ENCODE measurements at regions not wholly inside any gene's neighbourhood (a gene's known extent, or its start where the extent isn't known, plus 50 kb on each side); places are given as distances from the start of the nearest gene placed in this dataset.

GRCh38 chr18:24935896-24936295, 416.1 kb downstream of the ZNF521 start:
- no peaks in the 10 kb centered on the region for H3K36me3 ChIP-seq (ENCODE audit: insufficient read depth, low read length)
- H3K9me3 ChIP-seq (replicated peaks; ENCODE audit: low read length): no peaks in the 10 kb centered on the region
- H3K4me3 ChIP-seq (ENCODE audit: low read length): no peak overlapping the region
- no peak overlapping the region for H3K9ac ChIP-seq (ENCODE audit: low read depth, low read length)
- no peak overlapping the region for H3K4me2 ChIP-seq (ENCODE audit: low read length)
- H3K27me3 ChIP-seq (ENCODE audit: control insufficient read depth, insufficient read depth, low read length): peaks cover 3% of the 10 kb centered on the region
- H3K4me1 ChIP-seq (ENCODE audit: control insufficient read depth, insufficient read depth, low read length): peaks cover 5% of the 10 kb centered on the region

GRCh38 chr18:24936691-24937090, 415.3 kb downstream of the ZNF521 start:
- Histone ChIP-seq H3K9me3 (replicated peaks; ENCODE audit: low read length) (no peaks in the 10 kb centered on the region), H3K27me3 (ENCODE audit: control insufficient read depth, insufficient read depth, low read length) (peaks cover 3% of the 10 kb centered on the region), H3K4me1 (ENCODE audit: control insufficient read depth, insufficient read depth, low read length) (peaks cover 5% of the 10 kb centered on the region), H3K36me3 (ENCODE audit: insufficient read depth, low read length) (no peaks in the 10 kb centered on the region), H3K4me2 (ENCODE audit: low read length) (no peak overlapping the region), H3K4me3 (ENCODE audit: low read length) (no peak overlapping the region), H3K9ac (ENCODE audit: low read depth, low read length) (no peak overlapping the region)

DNA sequence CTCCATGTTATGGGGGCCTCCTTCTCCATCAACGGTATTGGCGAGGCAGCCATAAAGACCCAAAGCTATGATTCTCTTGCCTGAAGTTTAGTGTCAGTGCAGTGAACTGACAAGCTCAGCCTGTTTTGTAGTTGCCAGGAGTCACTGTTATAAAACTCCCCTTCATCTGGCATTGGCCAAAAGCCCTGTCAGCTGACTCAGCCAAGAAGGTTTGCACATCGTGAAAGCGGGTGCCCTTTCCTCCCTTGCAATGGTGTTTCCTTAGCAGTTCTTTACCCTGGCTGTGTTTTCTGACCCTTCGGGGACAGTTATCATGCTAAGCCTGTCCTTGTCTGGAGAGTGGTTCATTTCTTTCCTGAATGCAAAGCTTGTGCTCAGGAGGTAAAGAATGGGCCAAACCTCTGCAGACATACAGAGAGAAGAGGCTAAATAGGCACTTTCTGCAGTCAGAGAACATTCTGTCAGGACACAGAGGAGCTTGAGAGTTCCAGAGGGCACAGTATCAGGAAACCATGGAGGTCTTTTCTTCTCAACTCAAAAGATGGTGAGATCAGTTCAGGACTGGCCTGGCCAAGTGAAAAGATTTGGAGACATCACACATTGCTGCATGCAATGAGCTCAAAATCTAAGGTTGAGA, 414.2 kb downstream of the ZNF521 start:
- Histone ChIP-seq H3K27me3 (ENCODE audit: control insufficient read depth, insufficient read depth, low read length) (peaks cover 3% of the 10 kb centered on the region), H3K9me3 (replicated peaks; ENCODE audit: low read length) (no peaks in the 10 kb centered on the region), H3K4me1 (ENCODE audit: control insufficient read depth, insufficient read depth, low read length) (peaks cover 5% of the 10 kb centered on the region), H3K4me2 (ENCODE audit: low read length) (no peak overlapping the region), H3K36me3 (ENCODE audit: insufficient read depth, low read length) (no peaks in the 10 kb centered on the region), H3K9ac (ENCODE audit: low read depth, low read length) (no peak overlapping the region), H3K4me3 (ENCODE audit: low read length) (no peak overlapping the region)

DNA sequence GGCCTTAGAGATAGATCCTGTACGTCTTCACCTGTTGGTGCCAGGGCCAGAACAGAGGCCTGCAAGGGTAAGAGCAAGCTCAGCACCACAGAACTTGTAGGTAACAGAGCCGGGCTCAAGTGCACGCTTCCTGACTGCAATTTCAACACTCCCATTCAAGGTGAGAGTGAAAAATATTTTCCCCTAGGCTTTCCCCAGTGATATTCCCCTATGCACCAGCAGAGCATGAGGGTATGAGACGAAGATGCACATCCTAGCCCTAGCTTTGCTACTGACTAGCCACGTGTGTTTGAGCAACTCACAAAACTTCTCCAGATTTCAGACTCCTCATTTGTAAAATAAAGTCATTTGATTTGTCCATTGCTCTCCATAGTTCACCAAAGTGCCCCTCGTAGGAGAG, 411.6 kb downstream of the ZNF521 start:
- Histone ChIP-seq H3K4me3 (ENCODE audit: low read length) (no peak overlapping the region), H3K27me3 (ENCODE audit: control insufficient read depth, insufficient read depth, low read length) (peaks cover 3% of the 10 kb centered on the region), H3K36me3 (ENCODE audit: insufficient read depth, low read length) (no peaks in the 10 kb centered on the region), H3K9ac (ENCODE audit: low read depth, low read length) (no peak overlapping the region), H3K4me1 (ENCODE audit: control insufficient read depth, insufficient read depth, low read length) (peaks cover 5% of the 10 kb centered on the region), H3K4me2 (ENCODE audit: low read length) (no peak overlapping the region), H3K9me3 (replicated peaks; ENCODE audit: low read length) (no peaks in the 10 kb centered on the region)

GRCh38 chr18:24941174-24941951, 410.6 kb downstream of the ZNF521 start:
- Histone ChIP-seq H3K9ac (ENCODE audit: low read depth, low read length) (no peak overlapping the region), H3K36me3 (ENCODE audit: insufficient read depth, low read length) (no peaks in the 10 kb centered on the region), H3K4me3 (ENCODE audit: low read length) (no peak overlapping the region), H3K4me2 (ENCODE audit: low read length) (no peak overlapping the region), H3K4me1 (ENCODE audit: control insufficient read depth, insufficient read depth, low read length) (peaks cover 2% of the 10 kb centered on the region), H3K27me3 (ENCODE audit: control insufficient read depth, insufficient read depth, low read length) (peaks cover 3% of the 10 kb centered on the region), H3K9me3 (replicated peaks; ENCODE audit: low read length) (no peaks in the 10 kb centered on the region)

- no peaks in the 10 kb centered on the region for H3K9me3 ChIP-seq (replicated peaks; ENCODE audit: low read length)
- peaks cover 3% of the 10 kb centered on the region for H3K27me3 ChIP-seq (ENCODE audit: control insufficient read depth, insufficient read depth, low read length)
- H3K4me1 ChIP-seq (ENCODE audit: control insufficient read depth, insufficient read depth, low read length): no peaks in the 10 kb centered on the region
- no peaks in the 10 kb centered on the region for H3K36me3 ChIP-seq (ENCODE audit: insufficient read depth, low read length)
- no peak overlapping the region for H3K9ac ChIP-seq (ENCODE audit: low read depth, low read length)
- H3K4me3 ChIP-seq (ENCODE audit: low read length): no peak overlapping the region
- no peak overlapping the region for H3K4me2 ChIP-seq (ENCODE audit: low read length)
Observed at GRCh38 chr18:24942144-24942543, 409.8 kb downstream of the ZNF521 start.

GRCh38 chr18:24947521-24948305, 404.3 kb downstream of the ZNF521 start:
- Histone ChIP-seq H3K27me3 (ENCODE audit: control insufficient read depth, insufficient read depth, low read length) (no peaks in the 10 kb centered on the region), H3K9me3 (replicated peaks; ENCODE audit: low read length) (no peaks in the 10 kb centered on the region), H3K9ac (ENCODE audit: low read depth, low read length) (no peak overlapping the region), H3K36me3 (ENCODE audit: insufficient read depth, low read length) (no peaks in the 10 kb centered on the region), H3K4me3 (ENCODE audit: low read length) (no peak overlapping the region), H3K4me2 (ENCODE audit: low read length) (no peak overlapping the region), H3K4me1 (ENCODE audit: control insufficient read depth, insufficient read depth, low read length) (no peaks in the 10 kb centered on the region)

DNA sequence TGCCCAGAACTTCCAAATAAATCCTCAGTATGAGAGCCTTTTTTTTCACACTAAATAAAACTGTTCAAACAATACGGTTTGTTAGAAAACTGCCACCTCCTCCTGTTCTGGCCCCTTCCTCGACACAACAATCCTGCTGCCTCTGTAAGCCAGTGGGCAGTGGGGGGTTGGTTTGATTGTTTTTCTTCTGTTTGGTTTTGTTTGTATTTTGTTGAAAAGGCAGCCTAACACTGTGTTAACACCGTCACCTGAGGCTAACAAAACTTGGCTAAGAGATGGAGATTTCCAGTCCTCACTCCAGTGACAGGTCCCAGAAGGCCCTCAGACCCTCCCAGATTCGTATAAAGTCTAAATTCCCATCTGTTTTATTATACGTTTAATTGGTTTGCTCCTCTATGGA, 402.1 kb downstream of the ZNF521 start:
- Histone ChIP-seq H3K4me3 (ENCODE audit: low read length) (no peak overlapping the region), H3K36me3 (ENCODE audit: insufficient read depth, low read length) (no peaks in the 10 kb centered on the region), H3K9ac (ENCODE audit: low read depth, low read length) (no peak overlapping the region), H3K4me2 (ENCODE audit: low read length) (no peak overlapping the region), H3K27me3 (ENCODE audit: control insufficient read depth, insufficient read depth, low read length) (no peaks in the 10 kb centered on the region), H3K9me3 (replicated peaks; ENCODE audit: low read length) (no peaks in the 10 kb centered on the region), H3K4me1 (ENCODE audit: control insufficient read depth, insufficient read depth, low read length) (no peaks in the 10 kb centered on the region)

GRCh38 chr18:24954341-24954740, 397.6 kb downstream of the ZNF521 start:
- no peaks in the 10 kb centered on the region for H3K4me1 ChIP-seq (ENCODE audit: control insufficient read depth, insufficient read depth, low read length)
- no peak overlapping the region for H3K4me3 ChIP-seq (ENCODE audit: low read length)
- H3K4me2 ChIP-seq (ENCODE audit: low read length): no peak overlapping the region
- no peak overlapping the region for H3K9ac ChIP-seq (ENCODE audit: low read depth, low read length)
- no peaks in the 10 kb centered on the region for H3K27me3 ChIP-seq (ENCODE audit: control insufficient read depth, insufficient read depth, low read length)
- no peaks in the 10 kb centered on the region for H3K36me3 ChIP-seq (ENCODE audit: insufficient read depth, low read length)
- H3K9me3 ChIP-seq (replicated peaks; ENCODE audit: low read length): no peaks in the 10 kb centered on the region

DNA sequence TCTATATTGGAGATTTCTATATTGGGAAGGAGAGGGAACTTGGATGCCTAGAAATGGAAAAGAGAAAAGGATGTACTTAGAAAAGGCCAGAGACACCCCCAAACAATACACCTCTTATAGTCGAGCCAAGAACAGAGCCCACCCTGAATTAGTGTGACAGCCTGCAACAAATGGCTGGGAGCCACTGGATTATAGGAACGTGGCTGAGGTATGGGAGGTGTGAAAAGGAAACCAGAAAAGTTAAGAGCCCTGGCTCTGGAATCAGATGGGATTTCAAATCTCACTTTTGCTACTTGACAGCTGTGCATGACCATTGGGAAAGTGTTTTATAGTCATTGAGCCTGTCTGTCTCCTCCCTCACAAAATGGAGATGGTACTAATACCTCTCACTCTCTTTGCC, 394.0 kb downstream of the ZNF521 start:
- Histone ChIP-seq H3K4me3 (ENCODE audit: low read length) (no peak overlapping the region), H3K36me3 (ENCODE audit: insufficient read depth, low read length) (no peaks in the 10 kb centered on the region), H3K4me2 (ENCODE audit: low read length) (no peak overlapping the region), H3K4me1 (ENCODE audit: control insufficient read depth, insufficient read depth, low read length) (no peaks in the 10 kb centered on the region), H3K9me3 (replicated peaks; ENCODE audit: low read length) (no peaks in the 10 kb centered on the region), H3K27me3 (ENCODE audit: control insufficient read depth, insufficient read depth, low read length) (no peaks in the 10 kb centered on the region), H3K9ac (ENCODE audit: low read depth, low read length) (no peak overlapping the region)

- no peaks in the 10 kb centered on the region for H3K36me3 ChIP-seq (ENCODE audit: insufficient read depth, low read length)
- H3K4me2 ChIP-seq (ENCODE audit: low read length): no peak overlapping the region
- no peak overlapping the region for H3K4me3 ChIP-seq (ENCODE audit: low read length)
- H3K27me3 ChIP-seq (ENCODE audit: control insufficient read depth, insufficient read depth, low read length): no peaks in the 10 kb centered on the region
- H3K9me3 ChIP-seq (replicated peaks; ENCODE audit: low read length): no peaks in the 10 kb centered on the region
- no peak overlapping the region for H3K9ac ChIP-seq (ENCODE audit: low read depth, low read length)
- no peaks in the 10 kb centered on the region for H3K4me1 ChIP-seq (ENCODE audit: control insufficient read depth, insufficient read depth, low read length)
Observed at GRCh38 chr18:24959051-24959476, 392.9 kb downstream of the ZNF521 start.

All from skeletal muscle satellite cell (primary cell).